AG04450 (cell line): ENCODE measurements at regions not wholly inside any gene's neighbourhood (a gene's known extent, or its start where the extent isn't known, plus 50 kb on each side); places are given as distances from the start of the nearest gene placed in this dataset.

ENCODE experiments used
- CTCF ChIA-PET: fragments of 300-600, 350-600 bp; formaldehyde crosslinking; extraction: SDS; loops from one replicate; lab custom pipeline; 2022; ENCODE audit warnings: antibody characterized with exemption, inconsistent platforms; lab: Charles Lee
- POLR2A ChIA-PET: fragments of 350-600 bp; formaldehyde crosslinking; extraction: SDS; loops from one replicate; lab custom pipeline; 2021; ENCODE audit warnings: antibody characterized with exemption, inconsistent platforms; lab: Yijun Ruan, JAX
- DNase-seq: peaks from one replicate; pipeline ENCODE4 v3.0.0-alpha.2; 2011; ENCODE audit warnings: low read depth, low spot score
- H3K27ac ChIP-seq: one replicate; pipeline ENCODE4 v1.5.1; 2012; ENCODE audit warnings: low read depth, low read length, control low read depth
- H3K27me3 ChIP-seq: one replicate; pipeline ENCODE4 v1.6.0; 2012; ENCODE audit warnings: low read length; ENCODE audit not compliant: control insufficient read depth, insufficient read depth
- H3K4me3 ChIP-seq: 2 replicates; pipeline ENCODE4 v1.5.1; 2011; ENCODE audit warnings: mild to moderate bottlenecking, low read depth, low read length, control low read depth
- H3K9me3 ChIP-seq: 2 replicates; pipeline ENCODE4 v1.5.1; 2012; ENCODE audit warnings: low read length; ENCODE audit not compliant: control insufficient read depth, insufficient read depth
- CTCF ChIP-seq: IDR thresholded peaks from 2 replicates; pipeline ENCODE4 v1.5.1; 2011; ENCODE audit warnings: low read depth, low read length, control low read depth, inconsistent platforms

- H3K9me3 ChIP-seq = no peaks in the 10 kb centered on the region
- POLR2A ChIA-PET = no interaction called here
- H3K27me3 ChIP-seq = peaks cover 2% of the 10 kb centered on the region
- DNase-seq = no peak
- no peak overlapping the region for H3K27ac ChIP-seq
- no peak overlapping the region for H3K4me3 ChIP-seq
- CTCF ChIA-PET = no interaction called here
- no peak for TF ChIP-seq CTCF
Measured at GRCh38 chr20:24798930-24799705, 150.0 kb upstream of the CST7 start.

- H3K27ac ChIP-seq = no peak overlapping the region
- H3K9me3 ChIP-seq = no peaks in the 10 kb centered on the region
- H3K27me3 ChIP-seq = peaks cover 2% of the 10 kb centered on the region
- DNase-seq = no peak
- TF ChIP-seq CTCF = no peak
- no peak overlapping the region for H3K4me3 ChIP-seq
- ChIA-PET POLR2A (no interaction called here), CTCF (interaction anchor here (0.9 kb wide), 1 partner anchor 19 kb away, joined by 3 read pairs; no protein-coding TSS in a partner anchor)
Measured at GRCh38 chr20:24799971-24800580, 149.0 kb upstream of the CST7 start.

DNA sequence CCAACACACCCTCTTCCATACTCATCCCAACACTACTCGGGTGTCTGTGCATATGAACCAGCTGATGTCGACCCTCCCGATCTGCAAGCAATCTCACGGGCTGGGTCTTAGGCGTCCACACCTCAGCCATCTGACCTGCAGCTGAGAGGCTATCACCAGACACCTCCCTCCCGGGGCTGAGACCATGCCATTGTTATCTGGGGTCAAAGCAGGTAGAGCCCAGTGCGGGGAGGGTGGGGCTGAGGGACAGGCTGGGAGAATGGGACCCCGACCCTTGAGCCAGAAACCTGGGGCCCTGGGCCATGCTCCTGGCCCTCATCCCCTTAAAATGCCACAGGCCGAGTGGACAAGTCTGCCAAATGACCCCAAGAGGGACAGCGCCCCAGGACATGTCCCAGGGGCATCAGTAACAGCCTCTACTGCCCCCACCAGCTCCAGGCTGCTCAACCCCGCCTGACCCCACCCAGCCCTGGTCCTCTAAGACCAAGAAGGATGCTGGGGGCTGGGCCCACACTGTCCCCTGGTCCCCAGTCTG is 146.7 kb upstream of the CST7 start:
- CTCF ChIA-PET = no interaction called here
- Histone ChIP-seq H3K27me3 (peaks cover 2% of the 10 kb centered on the region), H3K9me3 (no peaks in the 10 kb centered on the region), H3K27ac (no peak overlapping the region), H3K4me3 (no peak overlapping the region)
- no peak for DNase-seq
- POLR2A ChIA-PET = no interaction called here
- no peak for TF ChIP-seq CTCF

DNA sequence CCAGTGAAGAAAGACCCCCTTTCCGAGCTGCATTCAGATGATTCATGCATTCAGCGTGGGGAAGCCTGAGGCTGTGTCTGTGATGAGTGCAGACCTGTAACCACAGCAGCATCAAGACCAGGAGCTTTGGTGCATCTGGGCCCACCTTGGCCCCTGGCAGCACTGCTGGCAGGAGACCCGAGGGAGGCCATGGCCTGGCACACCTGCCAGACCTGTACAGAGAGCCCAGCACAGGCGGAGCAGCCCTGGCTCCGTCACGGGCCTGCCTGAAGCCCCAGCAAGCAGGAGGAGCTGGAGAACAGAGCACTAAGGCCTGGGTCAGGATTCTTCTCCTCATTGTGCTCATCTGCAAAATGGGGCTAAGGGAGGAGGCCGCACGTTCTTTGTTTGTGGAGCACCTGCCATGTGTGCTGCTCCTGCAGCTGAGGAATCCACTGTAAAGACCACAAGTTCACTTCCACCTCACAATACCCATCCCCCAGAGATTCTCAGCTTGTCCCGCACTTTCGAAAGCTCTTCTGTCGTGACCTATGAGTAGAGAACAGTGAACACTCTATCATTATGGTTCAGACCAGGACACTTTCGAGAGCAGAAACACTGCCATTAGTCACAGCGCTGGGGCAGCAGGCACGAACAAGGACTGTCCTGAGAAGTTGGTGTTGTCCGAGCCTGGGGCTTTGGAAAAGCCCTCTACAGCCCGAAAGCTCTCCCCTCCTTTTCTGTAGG is 144.4 kb upstream of the CST7 start:
- CTCF ChIA-PET = no interaction called here
- POLR2A ChIA-PET = no interaction called here

More for the DNA sequence above, 144.4 kb upstream of the CST7 start:
- Histone ChIP-seq H3K4me3 (no peak overlapping the region), H3K27ac (no peak overlapping the region), H3K9me3 (no peaks in the 10 kb centered on the region), H3K27me3 (peaks cover 2% of the 10 kb centered on the region)
- no peak for DNase-seq
- no peak for TF ChIP-seq CTCF
